ENCODE measurements at regions not wholly inside any gene's neighbourhood (a gene's known extent, or its start where the extent isn't known, plus 50 kb on each side); places are given as distances from the start of the nearest gene placed in this dataset.

DNA sequence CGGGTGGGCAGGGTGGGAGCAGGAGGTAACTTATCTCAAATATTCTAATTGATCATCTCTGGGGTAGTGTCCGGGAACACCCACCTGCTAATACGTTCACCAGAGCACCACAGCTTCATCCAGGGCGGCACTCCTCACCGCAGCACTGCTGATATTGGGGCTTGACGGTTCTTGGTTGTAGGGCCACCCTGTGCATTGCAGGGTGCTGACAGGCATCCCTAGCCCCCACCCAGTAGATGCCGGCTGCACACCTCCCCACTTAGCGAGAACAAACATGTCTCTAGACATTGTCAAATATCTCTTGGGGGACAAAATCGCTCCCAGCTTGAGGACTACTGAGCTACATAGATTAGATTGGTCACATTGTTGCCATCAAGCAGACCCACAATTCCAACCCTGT, 73.9 kb upstream of the WASF3 start (continued):
- TF ChIP-seq, protein P1, sequence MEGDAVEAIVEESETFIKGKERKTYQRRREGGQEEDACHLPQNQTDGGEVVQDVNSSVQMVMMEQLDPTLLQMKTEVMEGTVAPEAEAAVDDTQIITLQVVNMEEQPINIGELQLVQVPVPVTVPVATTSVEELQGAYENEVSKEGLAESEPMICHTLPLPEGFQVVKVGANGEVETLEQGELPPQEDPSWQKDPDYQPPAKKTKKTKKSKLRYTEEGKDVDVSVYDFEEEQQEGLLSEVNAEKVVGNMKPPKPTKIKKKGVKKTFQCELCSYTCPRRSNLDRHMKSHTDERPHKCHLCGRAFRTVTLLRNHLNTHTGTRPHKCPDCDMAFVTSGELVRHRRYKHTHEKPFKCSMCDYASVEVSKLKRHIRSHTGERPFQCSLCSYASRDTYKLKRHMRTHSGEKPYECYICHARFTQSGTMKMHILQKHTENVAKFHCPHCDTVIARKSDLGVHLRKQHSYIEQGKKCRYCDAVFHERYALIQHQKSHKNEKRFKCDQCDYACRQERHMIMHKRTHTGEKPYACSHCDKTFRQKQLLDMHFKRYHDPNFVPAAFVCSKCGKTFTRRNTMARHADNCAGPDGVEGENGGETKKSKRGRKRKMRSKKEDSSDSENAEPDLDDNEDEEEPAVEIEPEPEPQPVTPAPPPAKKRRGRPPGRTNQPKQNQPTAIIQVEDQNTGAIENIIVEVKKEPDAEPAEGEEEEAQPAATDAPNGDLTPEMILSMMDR (conservative IDR thresholded peaks at IDR 0.05; ENCODE audit: low read depth, low read length): no peak
- TF ChIP-seq BHLHE40 (IDR thresholded peaks at IDR 0.05; ENCODE audit: low read depth, low read length) (no peak), SMC3 (IDR thresholded peaks at IDR 0.05; ENCODE audit: low read depth, low read length) (no peak), MXI1 (IDR thresholded peaks at IDR 0.05; ENCODE audit: borderline replicate concordance, low read depth, low read length) (no peak), RFX5 (IDR thresholded peaks at IDR 0.05; ENCODE audit: low read depth, low read length) (no peak)

DNA sequence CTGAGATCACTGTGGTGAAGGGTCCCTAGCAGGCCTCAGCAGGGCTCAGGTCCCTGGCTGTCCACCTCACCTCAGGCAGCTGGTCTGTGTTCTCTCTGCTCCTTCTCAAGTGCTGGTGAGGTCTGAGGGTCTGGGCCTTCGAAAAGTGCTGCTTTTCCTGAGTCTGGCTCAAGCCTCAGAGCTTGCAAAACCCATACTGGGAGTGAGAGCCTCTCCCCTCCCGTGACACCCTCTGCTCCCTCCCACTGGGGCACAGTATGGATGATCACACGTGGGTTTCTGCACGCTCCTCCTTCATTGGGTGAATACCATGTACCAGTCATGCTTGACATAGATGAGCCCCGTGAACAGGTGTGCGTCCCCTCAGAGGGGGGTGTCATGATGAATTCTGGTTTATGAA, 73.3 kb upstream of the WASF3 start:
- H2BK120ac ChIP-seq (ENCODE audit: low read depth, low read length): no peak overlapping the region
- no peaks in the 10 kb centered on the region for H4K20me1 ChIP-seq (ENCODE audit: insufficient read depth, low read length)
- intact Hi-C loops (cut with micrococcal nuclease): loop anchor here (5.0 kb wide), 1 partner anchor 297 kb away; no protein-coding TSS in a partner anchor
- H3K79me1 ChIP-seq (ENCODE audit: low read depth in 1 of 2, low read length in 2 of 2): no peaks in the 10 kb centered on the region
- no peak overlapping the region for H2BK5ac ChIP-seq (ENCODE audit: low read depth, low read length, poor library complexity, severe bottlenecking)
- DNase-seq: no peak
- no peak overlapping the region for H3K4me3 ChIP-seq (ENCODE audit: insufficient read depth, low read depth, low read length)
- H3K14ac ChIP-seq (replicated peaks; ENCODE audit: low read depth, low read length): no peak overlapping the region
- no peak overlapping the region for H2AFZ ChIP-seq (replicated peaks; ENCODE audit: low read length, poor library complexity)
- 73% methylated on average over 2 of the region's 6 CpGs; no CpG with 5 or more reads in 1 of the 2 experiments for WGBS, 2 experiments (ENCODE audit: extremely low coverage in 2 of 2, insufficient read length in 1 of 2)
- H2AK5ac ChIP-seq (ENCODE audit: low read depth, low read length): no peak overlapping the region
- no peaks in the 10 kb centered on the region for H3K9me3 ChIP-seq (ENCODE audit: control insufficient read depth, insufficient read depth, low read length)
- no TSS peak for BruUV-seq (replicated peaks)
- dilution Hi-C loops (cut with HindIII; ENCODE audit: low sequenced_read_pairs, unreplicated experiment): no loop called here
- H3K4me2 ChIP-seq (ENCODE audit: low read depth, low read length): no peak overlapping the region
- ChIA-PET POLR2A (ENCODE audit: unreplicated experiment) (no interaction called here), CTCF (interaction anchor here (0.6 kb wide), 1 partner anchor 139 kb away, joined by 3 read pairs; no protein-coding TSS in a partner anchor)
- no peak overlapping the region for H2BK15ac ChIP-seq (ENCODE audit: low read depth, low read length)
- H3K27ac ChIP-seq (ENCODE audit: insufficient read depth, low read length): no peak overlapping the region
- H2BK20ac ChIP-seq (ENCODE audit: low read depth, low read length): no peak overlapping the region
- peaks cover 7% of the 10 kb centered on the region for H3K27me3 ChIP-seq (ENCODE audit: control insufficient read depth, insufficient read depth, low read length)
- no peaks in the 10 kb centered on the region for H3K36me3 ChIP-seq (ENCODE audit: control insufficient read depth, insufficient read depth, low read length)
- H3K56ac ChIP-seq (ENCODE audit: extremely low read depth, insufficient read depth, low read length): no peak overlapping the region
- H4K8ac ChIP-seq (ENCODE audit: low read depth in 2 of 2, low read length in 2 of 2): no peak overlapping the region
- peaks cover 4% of the 10 kb centered on the region for H3K4me1 ChIP-seq (ENCODE audit: control insufficient read depth, insufficient read depth, low read length)
- H3K23ac ChIP-seq (ENCODE audit: low read depth, low read length): no peak overlapping the region
- H4K5ac ChIP-seq (ENCODE audit: low read depth, low read length): no peak overlapping the region
- no peak for ATAC-seq (ENCODE audit: low read depth)
- H3K9me1 ChIP-seq (ENCODE audit: insufficient read depth, low read length): no peaks in the 10 kb centered on the region
- no peak overlapping the region for H3K4ac ChIP-seq (ENCODE audit: low read depth, low read length)
- H2AK9ac ChIP-seq (replicated peaks; ENCODE audit: low read depth, low read length, poor library complexity): no peak overlapping the region
- in situ Hi-C loops (cut with MboI; ENCODE audit: low sequenced_read_pairs): no loop called here
- H4K91ac ChIP-seq (ENCODE audit: insufficient read depth, low read depth, low read length): no peak overlapping the region
- H3K18ac ChIP-seq (ENCODE audit: low read depth, low read length): no peak overlapping the region
- no peak overlapping the region for H3K9ac ChIP-seq (ENCODE audit: low read depth, low read length)
- TF ChIP-seq BHLHE40 (IDR thresholded peaks at IDR 0.05; ENCODE audit: low read depth, low read length): no peak
- no peak for TF ChIP-seq RCOR1 (IDR thresholded peaks at IDR 0.05; ENCODE audit: insufficient replicate concordance, low read length)
- no peak for TF ChIP-seq MAFK (IDR thresholded peaks at IDR 0.05; ENCODE audit: low read depth, low read length)
- TF ChIP-seq, protein P1 (conservative IDR thresholded peaks at IDR 0.05; ENCODE audit: low read depth, low read length): no peak
- TF ChIP-seq CHD1 (IDR thresholded peaks at IDR 0.05; ENCODE audit: low read depth, low read length): no peak
- TF ChIP-seq MAZ (IDR thresholded peaks at IDR 0.05; ENCODE audit: borderline replicate concordance, low read depth, low read length): no peak
- TF ChIP-seq, protein P2, sequence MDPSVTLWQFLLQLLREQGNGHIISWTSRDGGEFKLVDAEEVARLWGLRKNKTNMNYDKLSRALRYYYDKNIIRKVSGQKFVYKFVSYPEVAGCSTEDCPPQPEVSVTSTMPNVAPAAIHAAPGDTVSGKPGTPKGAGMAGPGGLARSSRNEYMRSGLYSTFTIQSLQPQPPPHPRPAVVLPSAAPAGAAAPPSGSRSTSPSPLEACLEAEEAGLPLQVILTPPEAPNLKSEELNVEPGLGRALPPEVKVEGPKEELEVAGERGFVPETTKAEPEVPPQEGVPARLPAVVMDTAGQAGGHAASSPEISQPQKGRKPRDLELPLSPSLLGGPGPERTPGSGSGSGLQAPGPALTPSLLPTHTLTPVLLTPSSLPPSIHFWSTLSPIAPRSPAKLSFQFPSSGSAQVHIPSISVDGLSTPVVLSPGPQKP (IDR thresholded peaks at IDR 0.05; ENCODE audit: borderline replicate concordance, low read depth, low read length): no peak
- no peak for TF ChIP-seq NFE2L2 (IDR thresholded peaks at IDR 0.05; ENCODE audit: low read depth, low read length)

Data from IMR-90 (cell line).